Astrocyte (in vitro differentiated cells and primary cell): ENCODE measurements at regions not wholly inside any gene's neighbourhood (a gene's known extent, or its start where the extent isn't known, plus 50 kb on each side); places are given as distances from the start of the nearest gene placed in this dataset.

Source experiments
- CTCF ChIP-seq: IDR thresholded peaks from 2 replicates; pipeline ENCODE4 v1.5.1; 2011; ENCODE audit warnings: low read depth, mild to moderate bottlenecking, inconsistent platforms, low read length, moderate library complexity; ENCODE audit not compliant: insufficient read depth
- EZH2 ChIP-seq: IDR thresholded peaks from 2 replicates; pipeline ENCODE4 v1.6.1; 2012; ENCODE audit warnings: mild to moderate bottlenecking, low read length, inconsistent platforms; ENCODE audit not compliant: insufficient read depth

GRCh38 chr22:49614966-49615965 lies 212.4 kb downstream of the BRD1 start:
- TF ChIP-seq CTCF = no peak
- TF ChIP-seq EZH2 = no peak
